Stimulated activated CD8-positive, alpha-beta memory T cell treated with anti-CD3 and anti-CD28 coated beads, Interleukin-4, amount 100 ng/mL, for 4 hours (primary cell): ENCODE measurements at regions not wholly inside any gene's neighbourhood (a gene's known extent, or its start where the extent isn't known, plus 50 kb on each side); places are given as distances from the start of the nearest gene placed in this dataset.
"Not testable (repeated sequence)": the region's sequence is repeated elsewhere in the genome, so short reads cannot be mapped to it uniquely, and the experiment has no call there.

Experiments
- DNase-seq, 2 donors: peaks; one replicate each; pipeline ENCODE4 v3.0.0-alpha.2; 2020; ENCODE audit warnings: low read depth in 2 of 2, low spot score in 1 of 2

DNA sequence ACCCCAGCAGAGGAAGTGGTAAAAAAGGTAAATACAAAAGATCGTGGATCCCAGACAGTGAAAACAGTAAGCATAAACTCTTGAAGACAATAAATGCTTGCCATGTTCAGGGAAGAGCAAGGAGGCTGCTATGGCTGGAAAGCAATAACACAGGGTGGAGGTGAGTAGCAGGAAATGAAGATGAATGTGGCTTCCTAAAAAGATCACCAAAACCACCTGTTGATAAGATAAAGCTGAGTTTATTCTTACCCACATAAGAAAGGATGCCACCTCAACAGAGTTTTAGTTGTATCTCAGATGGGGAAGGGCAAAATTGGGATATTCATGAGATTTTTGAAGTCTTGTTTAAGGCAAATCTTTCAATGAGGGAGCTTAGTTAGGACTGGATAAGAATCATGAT is 273.3 kb downstream of the MSX2 start:
- no peak for DNase-seq

DNA sequence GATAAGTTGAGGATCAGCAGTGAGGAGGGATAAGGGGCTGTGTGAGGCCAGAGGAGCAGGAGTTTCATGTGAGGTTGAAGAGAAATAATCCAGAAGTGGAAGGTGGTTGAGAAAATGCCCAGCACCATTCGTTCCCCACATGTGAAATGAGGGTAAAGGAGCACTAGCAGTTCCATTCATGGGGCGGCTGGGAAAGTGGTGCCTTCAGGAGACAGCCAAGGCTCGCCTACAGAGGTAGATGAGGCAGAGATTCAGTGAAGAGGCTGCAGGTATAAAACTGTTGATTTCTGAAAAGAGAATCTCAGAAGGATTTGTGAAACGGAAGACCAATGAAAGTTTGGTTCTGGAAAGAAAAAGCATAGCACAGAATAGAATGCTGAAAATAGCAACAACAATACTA is 272.6 kb downstream of the MSX2 start:
- DNase-seq = no peak

DNA sequence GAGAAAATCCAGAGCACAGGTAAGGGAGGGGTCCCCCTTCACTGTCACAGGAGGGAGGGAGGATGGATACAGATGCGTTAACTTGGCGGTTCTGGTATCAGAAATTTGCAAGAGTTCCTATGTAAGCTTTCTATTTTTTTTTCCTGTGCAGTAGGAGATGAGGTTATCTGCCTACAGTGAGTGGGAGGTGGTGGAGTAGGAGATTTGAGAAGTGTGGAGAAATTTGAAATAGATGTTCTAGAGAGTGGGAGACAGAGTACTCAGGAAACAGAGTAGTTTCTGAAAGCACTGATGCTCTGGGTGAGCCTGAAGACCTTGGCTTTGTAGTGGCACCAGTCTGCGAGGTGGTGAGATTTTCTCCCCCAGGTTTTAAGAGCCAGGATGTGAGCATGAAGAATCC is 271.4 kb downstream of the MSX2 start:
- no peak for DNase-seq

DNA sequence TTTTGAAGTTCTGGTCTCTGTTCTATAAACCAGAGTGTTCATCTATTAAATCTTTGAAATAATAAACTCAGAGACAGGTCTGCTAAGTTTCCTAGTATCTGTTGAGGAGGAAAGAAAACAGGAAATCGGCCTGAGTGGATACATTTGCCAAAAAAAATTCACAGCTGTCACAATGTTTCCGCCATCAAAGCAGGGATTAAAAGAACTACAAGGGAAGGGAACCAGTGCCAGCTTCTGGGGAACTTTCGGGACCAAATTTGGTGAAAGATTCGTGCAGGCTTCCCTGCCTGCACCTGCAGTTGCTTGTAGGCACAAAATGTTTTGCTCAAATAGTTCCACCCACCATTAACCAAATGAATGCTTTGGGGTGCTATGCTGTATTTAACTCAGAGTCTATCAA is 267.5 kb downstream of the MSX2 start:
- no peak for DNase-seq

DNA sequence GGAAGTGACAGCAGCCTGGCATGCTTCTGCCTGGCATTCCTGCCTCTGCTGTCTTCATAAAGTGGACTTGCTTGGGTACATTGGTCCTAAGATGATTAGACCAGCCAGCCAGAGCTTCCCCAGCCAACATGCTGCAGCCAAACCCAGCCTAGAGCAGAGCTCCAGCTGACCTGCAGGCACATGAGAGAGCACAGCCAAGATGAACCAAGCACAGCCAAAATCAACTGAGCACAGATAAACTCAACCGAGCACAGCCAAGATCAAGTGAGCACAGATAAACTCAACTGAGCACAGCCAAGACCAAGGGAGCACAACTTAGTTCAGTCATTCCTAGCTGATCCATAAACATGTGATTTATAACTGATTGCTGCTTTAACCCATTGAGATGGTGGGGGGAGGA is 266.5 kb downstream of the MSX2 start:
- no peak for DNase-seq

DNA sequence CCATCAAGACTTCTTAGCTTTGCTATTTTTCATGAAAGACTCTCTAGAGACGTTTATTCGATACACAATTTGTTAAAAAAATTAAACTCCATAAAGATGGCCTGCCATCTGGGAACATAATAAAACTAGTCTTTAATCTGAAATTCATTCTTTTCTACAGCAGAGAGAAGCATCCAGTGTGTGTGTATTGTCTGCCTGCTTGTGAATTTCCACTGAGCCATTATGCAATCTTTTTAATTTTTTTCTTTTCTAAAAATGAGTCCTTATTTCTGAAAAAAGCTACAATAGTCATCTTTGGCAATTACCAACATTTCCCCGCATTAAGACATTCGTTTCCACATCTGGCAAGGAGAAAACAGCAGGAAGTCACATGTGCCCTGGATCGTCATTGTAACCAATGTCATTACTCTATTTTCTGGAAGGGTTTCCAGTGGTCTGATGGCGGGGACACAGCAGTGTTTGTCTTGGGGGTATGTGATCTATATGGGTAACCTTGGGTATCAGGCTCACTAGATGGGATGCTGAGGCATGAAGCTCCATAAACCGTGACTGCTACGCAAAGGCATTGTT is 263.1 kb downstream of the MSX2 start:
- no peak for DNase-seq

DNA sequence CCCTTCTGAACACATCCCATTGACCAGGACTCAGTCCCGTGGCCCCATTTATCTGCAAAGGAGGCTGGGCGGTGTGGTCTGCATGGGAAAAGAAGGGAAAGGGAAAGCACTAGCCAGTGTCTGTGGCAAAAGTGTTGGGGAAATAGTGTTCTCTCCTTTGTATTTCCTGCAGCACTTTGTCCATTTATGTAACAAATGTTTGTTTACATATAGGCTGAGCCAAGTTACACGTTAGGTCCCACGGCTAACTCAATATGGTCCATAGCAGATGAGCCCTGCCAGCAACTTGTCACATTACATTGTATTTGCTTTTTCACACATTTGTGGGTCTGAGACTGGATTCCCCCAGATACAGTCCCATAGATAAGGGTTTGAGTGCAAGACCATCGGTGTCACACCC is 260.5 kb downstream of the MSX2 start:
- no peak for DNase-seq

DNA sequence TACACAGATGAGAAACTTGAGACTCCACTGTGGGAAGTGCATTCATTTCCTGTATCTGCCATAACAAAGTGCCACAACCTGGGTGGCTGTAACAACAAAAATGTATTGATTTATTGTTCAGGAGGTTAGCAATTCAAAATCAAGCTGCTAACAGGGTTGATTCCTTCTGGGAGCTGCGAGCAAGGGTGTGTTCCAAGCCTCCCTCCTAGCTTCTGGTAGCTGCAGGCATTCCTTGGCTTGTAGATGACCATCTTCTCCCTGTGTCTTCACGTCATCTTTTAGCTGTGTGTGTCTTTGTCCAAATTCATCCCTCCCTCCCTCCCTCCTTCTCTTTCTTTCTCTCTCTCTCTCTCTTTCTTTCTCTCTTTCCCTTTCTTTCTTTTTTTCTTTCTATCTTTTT is 258.1 kb downstream of the MSX2 start:
- DNase-seq = no peak

DNA sequence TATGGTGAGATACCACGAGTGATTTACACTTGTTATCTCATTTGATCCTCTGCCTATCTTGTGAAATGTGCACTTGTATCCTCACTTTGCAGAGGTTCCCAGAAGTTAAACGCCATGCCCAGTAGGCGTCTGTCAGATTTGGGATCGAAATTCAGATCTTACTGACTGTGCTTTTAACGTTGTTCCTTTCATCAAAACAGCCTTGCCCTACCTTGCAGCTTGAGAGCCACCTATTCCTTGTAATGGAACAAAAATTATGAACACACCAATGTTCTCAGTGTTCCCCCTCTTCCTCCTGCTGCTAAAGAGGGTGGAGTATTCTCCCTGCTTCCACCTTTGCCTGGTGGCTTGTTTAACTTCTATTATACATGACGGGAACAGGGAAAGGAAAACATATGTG is 257.0 kb downstream of the MSX2 start:
- no peak for DNase-seq

DNA sequence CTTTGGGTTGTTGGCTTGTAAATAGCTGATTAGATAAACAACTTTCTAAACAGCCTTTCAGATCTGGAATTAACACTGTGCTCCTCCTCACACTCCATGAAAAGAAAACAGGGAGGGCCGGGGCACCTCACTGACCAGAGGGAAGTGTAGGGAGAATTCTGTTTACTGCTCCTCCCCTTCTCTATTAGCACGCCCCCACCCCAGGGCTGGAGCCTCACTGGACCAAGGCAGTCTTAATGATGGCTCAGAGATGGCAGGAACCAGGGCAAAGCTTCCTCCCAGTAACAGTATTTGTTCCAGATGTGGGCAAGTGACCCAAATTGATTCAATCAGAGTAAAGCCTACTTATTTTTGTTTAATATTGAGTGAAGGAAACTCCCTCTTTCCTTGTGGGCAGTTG is 256.6 kb downstream of the MSX2 start:
- DNase-seq = no peak

DNA sequence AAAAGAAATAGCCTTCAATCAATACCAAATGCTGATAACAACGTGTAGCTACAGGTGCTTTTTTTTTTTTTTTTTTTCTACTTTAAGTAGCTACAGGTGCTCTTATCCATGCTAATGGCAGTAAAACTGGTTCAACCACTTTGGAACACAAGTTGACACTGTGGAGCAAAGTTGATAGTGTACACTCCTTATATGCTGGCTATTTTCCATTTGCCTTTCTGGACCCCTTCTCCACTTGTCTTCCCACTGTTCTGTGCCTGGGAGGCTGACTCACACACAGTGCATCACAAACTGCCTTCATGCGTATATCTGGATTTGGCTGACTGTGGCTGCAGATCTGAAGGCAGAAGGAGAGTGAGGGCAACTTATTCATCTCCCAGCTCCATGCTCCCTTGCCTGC is 247.9 kb downstream of the MSX2 start:
- no peak for DNase-seq

DNA sequence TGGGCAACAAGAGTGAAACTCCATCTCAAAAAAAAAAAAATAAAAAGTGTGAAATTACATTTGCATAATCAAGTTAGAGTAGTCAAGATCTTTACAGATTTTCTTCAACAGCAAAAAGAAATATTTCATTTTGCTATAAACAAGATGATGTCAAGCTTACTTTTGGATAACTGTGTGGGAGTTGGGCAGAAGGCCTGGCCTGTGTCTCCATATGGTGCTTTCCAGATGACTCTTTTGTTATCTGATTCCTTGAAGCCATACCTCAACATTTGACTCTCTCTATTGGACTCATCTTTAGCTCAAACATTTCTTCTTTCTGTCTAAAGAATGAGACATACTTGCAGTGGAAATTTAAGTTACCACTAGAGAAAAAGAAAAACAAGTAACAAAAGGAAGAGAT is 246.8 kb downstream of the MSX2 start:
- DNase-seq = no peak

DNA sequence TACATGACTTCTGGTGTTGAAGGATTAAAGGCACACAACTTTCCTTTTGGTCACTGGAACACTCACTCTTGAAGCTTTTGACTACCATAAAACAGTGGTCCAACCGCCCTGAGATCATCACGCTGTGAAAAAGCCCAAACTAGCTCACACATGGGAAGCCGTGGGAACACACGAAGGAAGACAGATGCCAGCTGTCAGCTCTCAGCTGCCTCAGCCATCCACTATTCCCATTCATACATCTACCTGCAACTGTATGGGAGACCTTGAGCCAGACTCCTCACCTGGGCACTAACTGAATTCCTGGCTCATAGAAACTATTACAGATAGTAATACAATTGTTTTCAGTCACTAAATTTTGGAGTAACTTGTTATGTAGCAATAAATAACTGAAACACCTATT is 246.1 kb downstream of the MSX2 start:
- no peak for DNase-seq

DNA sequence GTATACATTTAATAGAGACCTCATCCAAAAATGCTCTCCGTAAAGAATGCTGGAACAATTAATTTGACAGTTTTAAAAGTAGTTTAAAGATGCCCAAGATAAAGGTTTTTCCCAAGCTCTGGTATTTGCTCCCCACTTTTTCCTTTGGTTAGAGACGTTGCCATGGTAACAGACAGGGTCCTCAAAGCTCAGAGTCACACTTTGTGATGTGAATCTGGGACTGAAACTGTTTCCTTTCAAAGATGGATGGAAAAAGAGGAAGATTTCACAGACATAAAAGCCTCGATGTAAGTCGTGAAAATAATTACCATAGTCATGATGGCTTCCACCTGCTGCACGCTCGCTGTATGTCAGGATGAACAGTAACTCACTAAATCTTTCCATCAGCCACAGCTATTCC is 229.5 kb downstream of the MSX2 start:
- DNase-seq = no peak

DNA sequence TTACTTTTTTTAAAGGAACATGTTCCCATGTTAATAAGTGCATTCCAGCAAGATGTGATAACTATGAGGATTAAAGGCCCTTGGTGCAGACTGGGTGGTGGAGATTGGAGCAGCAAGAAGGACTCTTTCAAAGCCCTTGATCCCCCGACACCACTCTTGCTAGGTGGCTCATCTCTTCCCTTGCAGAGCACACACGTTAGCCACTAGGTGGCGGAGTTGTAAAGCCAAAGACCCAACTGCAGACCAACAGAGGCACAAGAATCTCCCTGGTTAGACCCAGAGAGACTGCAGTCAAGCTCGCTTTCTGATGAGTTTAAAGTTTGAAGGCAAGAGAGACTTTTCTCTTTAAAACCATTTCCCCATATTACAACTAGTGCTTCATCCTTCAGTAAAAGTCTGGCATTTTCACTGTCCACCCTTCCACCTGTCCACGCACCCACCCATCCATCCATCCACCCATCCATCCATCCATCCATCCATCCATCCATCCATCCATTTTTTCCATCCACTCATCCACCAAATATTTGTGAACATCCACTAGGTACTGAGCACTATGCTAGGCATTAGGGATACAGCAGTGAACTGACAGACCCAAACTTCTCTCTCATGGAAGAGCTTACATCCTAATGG is 226.9 kb downstream of the MSX2 start:
- DNase-seq = peak; percentile 8 to 17

DNA sequence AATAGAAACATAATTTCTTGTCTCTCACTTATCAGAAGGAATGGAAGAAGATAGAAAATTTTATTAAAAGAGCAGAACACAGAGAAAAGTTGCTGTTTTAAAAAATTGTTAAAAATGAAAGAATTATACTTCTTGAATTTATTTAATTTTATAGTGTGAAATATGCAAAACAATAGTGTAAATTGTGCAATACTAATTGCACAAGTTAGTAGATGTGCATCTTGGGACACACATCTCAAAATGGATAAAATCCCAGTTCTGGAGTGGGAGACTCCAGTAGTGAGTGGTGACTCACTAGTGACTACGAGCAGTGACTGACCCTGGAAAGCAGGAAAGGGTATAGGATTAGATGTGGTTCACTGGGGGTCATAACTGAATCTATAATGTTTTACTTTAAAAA is 223.2 kb downstream of the MSX2 start:
- no peak for DNase-seq

DNA sequence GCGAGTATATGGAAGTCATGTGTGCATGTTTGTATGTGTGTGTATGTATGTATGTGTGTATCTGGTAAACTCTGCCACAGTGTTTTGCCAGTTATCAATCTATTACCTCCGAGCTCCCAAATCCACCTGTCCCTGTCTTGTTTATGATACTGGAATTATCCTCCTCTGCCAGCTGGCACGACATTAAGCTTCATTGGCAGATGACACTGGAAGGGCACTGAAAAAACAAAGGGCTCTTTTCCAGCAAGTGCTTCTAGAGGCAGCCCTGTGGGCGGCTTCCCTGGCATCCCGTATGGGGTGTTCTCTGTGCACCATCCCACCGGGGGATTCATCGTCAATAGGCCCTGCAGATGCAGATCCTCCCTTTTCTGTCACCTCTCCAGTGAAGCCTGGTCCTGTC is 221.5 kb downstream of the MSX2 start:
- no peak for DNase-seq

DNA sequence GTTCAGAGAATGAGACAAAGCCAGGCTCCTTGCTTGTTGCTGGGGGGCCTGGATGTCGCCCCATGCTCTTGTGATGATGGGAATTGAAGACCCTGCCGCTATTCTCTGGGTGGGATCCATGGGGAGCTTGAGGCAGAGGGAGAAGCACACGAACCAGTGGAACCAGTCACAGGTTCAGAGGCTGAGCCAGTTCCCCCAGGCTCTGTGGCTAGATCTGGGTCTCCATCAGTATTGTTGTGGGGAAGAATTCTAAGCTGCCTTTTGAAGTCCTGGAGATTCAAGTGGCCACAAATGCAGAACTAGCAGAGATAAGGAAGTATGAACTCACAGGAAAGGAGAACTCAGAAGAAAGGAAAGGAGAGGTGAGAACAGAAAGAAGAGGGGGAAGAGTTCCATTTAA is 219.4 kb downstream of the MSX2 start:
- no peak for DNase-seq

DNA sequence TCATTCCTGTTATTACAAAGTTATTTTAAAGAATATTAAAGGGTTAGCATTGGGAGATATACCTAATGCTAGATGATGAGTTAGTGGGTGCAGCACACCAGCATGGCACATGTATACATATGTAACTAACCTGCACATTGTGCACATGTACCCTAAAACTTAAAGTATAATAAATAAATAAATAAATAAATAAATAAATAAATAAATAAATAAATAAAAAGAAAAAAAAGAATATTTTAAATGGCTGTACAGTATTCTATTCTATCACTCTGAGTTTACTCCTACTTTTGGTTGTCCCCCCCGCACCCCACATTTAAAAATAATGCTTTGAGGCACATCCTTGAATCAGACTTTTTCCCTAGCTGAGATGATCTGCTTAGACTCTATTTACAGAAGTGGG is 218.6 kb downstream of the MSX2 start:
- DNase-seq = not testable (repeated sequence)

DNA sequence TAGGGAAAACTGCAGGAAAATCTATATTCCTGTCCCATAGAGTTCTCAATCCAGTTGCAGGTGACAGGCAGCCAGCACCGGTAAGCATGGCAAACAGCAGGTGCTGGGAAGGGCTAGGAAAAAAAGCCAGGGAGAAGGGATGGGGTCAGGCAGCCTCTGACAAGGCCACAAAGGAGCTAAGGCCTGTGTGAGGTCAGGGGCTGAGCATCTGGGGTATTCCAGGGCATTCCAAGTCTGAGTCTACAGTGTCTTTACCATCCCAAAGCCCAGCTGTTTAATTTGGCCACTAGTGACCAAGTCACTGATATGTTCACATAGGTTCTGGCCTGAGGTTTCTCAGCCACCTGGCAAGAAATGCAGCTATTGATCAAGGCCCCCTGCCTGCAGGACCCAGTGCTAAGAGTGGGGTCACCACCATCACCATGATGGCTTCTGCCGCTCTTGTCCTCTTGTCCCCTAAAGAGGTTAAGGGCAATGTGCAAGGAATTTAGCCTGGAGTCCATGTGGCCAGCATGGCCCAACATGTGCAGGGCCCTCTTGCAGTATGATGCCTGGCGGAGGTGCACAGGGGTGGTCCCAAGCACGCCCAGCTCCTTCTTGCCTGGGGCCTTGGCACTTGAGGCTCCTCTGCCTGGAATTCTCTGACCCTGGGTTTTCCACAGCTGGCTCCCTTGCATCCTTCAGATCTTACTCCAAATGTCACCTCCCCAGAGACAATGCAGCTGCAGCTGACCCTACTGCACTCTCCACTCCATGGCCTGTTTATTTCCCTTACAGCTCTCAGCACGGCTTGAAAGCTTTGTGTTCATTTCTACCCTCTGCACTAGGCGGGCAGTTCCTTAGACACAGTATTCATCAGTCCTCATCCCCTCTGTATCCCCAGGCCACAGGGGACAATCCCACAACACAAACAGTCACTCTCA is 213.1 kb downstream of the MSX2 start:
- no peak for DNase-seq

DNA sequence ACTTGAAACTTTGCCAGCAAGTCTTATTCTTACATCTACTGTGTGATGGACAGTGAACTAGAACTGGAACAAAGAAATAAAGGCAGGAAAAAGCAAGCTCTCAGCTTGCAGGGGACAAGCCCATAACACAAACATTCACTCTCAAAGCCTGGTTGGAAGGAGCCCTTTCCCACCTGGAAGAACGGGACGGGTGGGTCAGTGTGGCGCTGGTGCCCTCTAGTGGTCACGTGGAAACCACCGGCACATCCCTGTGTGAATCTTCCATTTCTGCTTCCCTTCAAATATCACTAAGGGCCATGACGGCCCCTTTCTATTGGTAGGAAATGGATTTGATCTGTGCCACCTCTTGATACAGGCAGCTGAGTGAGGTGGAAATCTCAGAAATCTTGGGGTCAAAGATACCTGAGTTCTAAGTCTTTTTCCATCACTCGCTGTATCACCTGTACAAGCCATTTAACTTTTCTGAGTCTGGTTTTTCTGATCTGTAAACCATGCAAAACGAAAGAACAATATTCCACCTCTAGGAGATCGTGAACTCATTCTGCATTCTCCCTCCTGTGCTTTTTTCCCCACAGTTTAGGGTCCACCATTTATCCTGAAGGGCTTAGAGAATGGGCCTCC is 211.6 kb downstream of the MSX2 start:
- DNase-seq = no peak

DNA sequence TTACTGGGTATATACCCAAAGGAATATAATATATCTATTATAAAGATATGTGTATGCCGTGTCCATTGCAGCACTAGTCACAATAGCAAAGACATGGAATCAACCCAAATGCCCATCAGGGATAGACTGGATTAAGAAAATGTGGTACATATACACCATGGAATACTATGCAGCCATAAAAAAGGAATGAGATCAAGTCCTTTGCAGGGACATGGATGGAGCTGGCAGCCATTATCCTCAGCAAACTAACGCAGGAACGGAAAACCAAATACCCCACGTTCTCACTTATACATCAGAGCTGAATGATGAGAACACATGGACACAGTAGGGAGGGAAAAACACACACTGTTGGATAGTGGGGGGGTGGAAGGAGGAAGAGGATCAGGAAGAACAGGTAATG is 206.7 kb downstream of the MSX2 start:
- DNase-seq = not testable (repeated sequence)
